ENCODE measurements at regions not wholly inside any gene's neighbourhood (a gene's known extent, or its start where the extent isn't known, plus 50 kb on each side); places are given as distances from the start of the nearest gene placed in this dataset.

DNA sequence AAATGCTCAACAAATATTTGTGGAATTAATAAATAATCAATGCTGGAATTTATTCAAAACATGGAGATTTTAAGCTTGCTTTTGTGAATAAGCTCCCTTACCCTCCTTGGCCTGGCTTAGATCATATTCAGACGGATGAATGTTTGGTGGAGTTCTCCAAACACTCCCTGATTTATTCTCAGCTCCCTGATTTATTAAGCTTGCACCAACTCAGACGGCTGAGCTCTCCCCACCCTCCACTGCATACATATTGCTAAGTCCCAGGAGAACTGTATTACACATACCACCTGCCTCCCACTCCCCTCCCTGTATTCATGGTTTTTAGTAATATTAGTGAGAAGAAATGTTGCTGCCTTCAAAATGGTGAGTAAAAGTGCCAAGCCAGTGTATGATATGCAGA lies 1057.5 kb downstream of the SORCS3 start:
- TF ChIP-seq CTCF (IDR thresholded peaks at IDR 0.05) (no peak), EZH2 (IDR thresholded peaks at IDR 0.05; ENCODE audit: borderline replicate concordance, insufficient read depth, low read depth, low read length, poor library complexity, severe bottlenecking) (no peak)

Measured in B cell (primary cell).